ENCODE measurements at regions not wholly inside any gene's neighbourhood (a gene's known extent, or its start where the extent isn't known, plus 50 kb on each side); places are given as distances from the start of the nearest gene placed in this dataset.

DNA sequence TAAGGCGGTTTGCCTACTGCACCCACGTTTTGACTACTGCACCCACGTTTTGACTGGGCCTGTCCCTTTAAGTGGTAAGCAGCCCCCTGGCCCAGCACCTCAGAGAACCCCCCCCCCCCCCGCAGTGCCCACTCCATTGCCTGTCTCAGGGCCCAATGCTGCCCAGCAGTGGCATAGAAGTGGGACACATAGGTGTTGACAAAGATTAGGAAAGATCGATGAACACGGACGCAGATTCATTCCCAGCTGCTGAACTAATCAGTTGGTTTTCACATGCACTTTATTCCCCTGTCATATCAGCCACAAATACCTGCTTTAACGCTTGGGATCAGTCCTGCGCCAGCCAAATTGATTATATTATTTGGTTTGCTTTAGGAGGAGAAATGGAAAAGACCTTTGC, 268.8 kb upstream of the SKOR2 start:
- TF ChIP-seq POLR2AphosphoS5 (IDR thresholded peaks at IDR 0.05; ENCODE audit: borderline replicate concordance, low read depth, low read length) (no peak), EZH2 (IDR thresholded peaks at IDR 0.05) (no peak)
